WERI-Rb-1 (cell line): ENCODE measurements at regions not wholly inside any gene's neighbourhood (a gene's known extent, or its start where the extent isn't known, plus 50 kb on each side); places are given as distances from the start of the nearest gene placed in this dataset.

Experiments
- DNase-seq: peaks from one replicate; pipeline ENCODE4 v3.0.0-alpha.2; 2020
- H3K27ac ChIP-seq: fragments of 250-450 bp; sonication (Bioruptor Pico); 2 replicates; pipeline ENCODE4 v1.5.1; 2020; ENCODE audit warnings: mild to moderate bottlenecking, moderate library complexity
- H3K27me3 ChIP-seq: fragments of 250-450 bp; sonication (Bioruptor Pico); 2 replicates; pipeline ENCODE4 v1.5.1; 2021; ENCODE audit warnings: mild to moderate bottlenecking, low read depth, moderate library complexity; ENCODE audit not compliant: insufficient read depth, severe bottlenecking
- H3K36me3 ChIP-seq: fragments of 250-450 bp; sonication (Bioruptor Pico); 2 replicates; pipeline ENCODE4 v1.5.1; 2020; ENCODE audit warnings: mild to moderate bottlenecking, moderate library complexity
- H3K4me3 ChIP-seq: 2 replicates; pipeline ENCODE4 v1.5.1; 2011; ENCODE audit warnings: low read depth, mild to moderate bottlenecking, control low read depth, low read length
- H3K9me3 ChIP-seq: fragments of 250-450 bp; sonication (Bioruptor Pico); 2 replicates; pipeline ENCODE4 v1.5.1; 2021; ENCODE audit warnings: mild to moderate bottlenecking, moderate library complexity; ENCODE audit not compliant: severe bottlenecking
- TF ChIP-seq, protein P1 (sequence below): IDR thresholded peaks from 2 replicates; pipeline ENCODE4 v1.5.1; 2011; ENCODE audit warnings: low read depth, mild to moderate bottlenecking, control low read depth, inconsistent platforms, low read length

DNA sequence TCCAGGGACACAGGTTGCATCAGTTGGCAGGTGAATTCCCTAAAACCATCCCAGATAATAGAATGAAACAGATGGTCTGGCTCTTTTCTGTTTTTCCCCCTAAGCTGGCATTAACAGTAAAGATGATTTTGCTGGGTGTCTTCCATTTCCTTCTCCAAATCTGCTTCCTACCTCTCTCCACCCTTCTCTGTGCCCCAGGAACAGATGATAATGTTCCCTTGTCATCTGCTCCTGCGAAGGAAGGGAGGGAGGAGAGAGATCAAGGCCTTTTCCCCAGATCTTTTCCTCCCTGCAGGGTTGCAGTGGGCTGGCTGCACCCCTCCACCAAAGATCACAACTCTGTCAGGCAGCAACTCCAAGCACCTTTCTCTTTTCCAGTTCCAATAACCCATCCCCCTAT is 156.5 kb upstream of the PRDM1 start:
- DNase-seq, result peak; percentile 37
- TF ChIP-seq, protein P1, sequence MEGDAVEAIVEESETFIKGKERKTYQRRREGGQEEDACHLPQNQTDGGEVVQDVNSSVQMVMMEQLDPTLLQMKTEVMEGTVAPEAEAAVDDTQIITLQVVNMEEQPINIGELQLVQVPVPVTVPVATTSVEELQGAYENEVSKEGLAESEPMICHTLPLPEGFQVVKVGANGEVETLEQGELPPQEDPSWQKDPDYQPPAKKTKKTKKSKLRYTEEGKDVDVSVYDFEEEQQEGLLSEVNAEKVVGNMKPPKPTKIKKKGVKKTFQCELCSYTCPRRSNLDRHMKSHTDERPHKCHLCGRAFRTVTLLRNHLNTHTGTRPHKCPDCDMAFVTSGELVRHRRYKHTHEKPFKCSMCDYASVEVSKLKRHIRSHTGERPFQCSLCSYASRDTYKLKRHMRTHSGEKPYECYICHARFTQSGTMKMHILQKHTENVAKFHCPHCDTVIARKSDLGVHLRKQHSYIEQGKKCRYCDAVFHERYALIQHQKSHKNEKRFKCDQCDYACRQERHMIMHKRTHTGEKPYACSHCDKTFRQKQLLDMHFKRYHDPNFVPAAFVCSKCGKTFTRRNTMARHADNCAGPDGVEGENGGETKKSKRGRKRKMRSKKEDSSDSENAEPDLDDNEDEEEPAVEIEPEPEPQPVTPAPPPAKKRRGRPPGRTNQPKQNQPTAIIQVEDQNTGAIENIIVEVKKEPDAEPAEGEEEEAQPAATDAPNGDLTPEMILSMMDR, result no peak
- H3K4me3 ChIP-seq, result no peak overlapping the region
- H3K36me3 ChIP-seq, result no peaks in the 10 kb centered on the region
- no peaks in the 10 kb centered on the region for H3K27me3 ChIP-seq
- peaks cover 4% of the 10 kb centered on the region for H3K9me3 ChIP-seq
- peak overlapping the region; percentile 47 for H3K27ac ChIP-seq

DNA sequence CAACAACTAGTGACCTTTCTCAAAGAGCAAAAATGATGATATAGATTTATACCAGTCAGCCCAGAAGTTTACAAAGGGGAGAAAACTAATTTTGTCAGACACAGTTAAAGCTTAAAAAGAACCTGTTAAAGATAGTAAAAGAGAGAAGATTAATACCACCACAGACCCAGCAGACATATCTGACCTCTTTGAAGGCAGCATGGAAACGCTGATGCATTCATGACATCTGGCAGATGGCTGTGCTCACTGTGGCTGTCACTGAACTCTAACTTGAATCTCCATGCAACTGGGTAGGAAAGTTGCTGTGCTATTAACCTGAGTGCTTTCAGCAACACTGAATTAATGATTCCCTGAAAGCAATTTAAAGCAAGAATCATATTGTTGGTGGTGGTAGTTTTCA is 159.8 kb upstream of the PRDM1 start:
- no peaks in the 10 kb centered on the region for H3K27me3 ChIP-seq
- TF ChIP-seq, protein P1, result no peak
- no peak for DNase-seq
- no peaks in the 10 kb centered on the region for H3K9me3 ChIP-seq
- no peaks in the 10 kb centered on the region for H3K36me3 ChIP-seq
- no peak overlapping the region for H3K27ac ChIP-seq
- no peak overlapping the region for H3K4me3 ChIP-seq

DNA sequence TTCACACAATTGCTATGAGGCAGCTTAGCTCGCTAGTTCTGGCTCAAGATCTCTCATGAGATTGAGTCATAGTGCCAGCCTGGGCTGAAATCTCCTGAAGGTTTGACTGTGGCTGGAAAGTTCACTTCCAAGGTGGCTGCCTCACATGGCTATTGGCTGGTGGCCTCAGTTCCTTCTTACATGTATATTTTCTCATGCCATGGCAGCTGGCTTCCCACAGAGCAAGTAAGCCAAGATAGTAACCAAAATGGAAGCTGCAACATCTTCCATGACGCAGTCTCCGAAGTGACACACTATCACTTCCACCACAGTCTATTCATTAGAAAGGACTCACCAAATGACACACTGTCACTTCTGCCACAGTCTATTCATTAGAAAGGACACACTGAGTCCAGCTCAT is 160.4 kb upstream of the PRDM1 start:
- Histone ChIP-seq H3K27ac (no peak overlapping the region), H3K36me3 (no peaks in the 10 kb centered on the region), H3K9me3 (no peaks in the 10 kb centered on the region), H3K27me3 (no peaks in the 10 kb centered on the region), H3K4me3 (no peak overlapping the region)
- TF ChIP-seq, protein P1, result no peak
- DNase-seq, result no peak

DNA sequence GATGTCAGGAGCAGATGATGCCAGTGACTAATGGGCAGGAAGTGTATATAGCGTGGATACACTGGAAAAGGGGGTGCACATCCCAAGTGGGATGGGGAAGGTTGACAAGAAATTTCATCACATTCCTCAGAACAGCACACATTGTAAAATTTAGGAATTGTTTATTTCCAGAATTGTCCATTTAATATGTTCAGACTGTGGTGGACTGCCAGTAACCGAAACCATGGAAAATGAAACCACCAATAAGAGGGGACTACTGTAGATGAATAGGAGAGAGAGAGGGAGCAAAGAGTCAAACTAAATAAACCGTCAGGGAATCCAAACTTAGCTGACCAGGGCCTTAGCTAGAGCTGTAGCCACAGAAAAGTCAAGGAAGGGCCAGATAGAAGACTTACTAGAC is 164.4 kb upstream of the PRDM1 start:
- H3K36me3 ChIP-seq, result no peaks in the 10 kb centered on the region
- TF ChIP-seq, protein P1, result no peak
- H3K27me3 ChIP-seq, result no peaks in the 10 kb centered on the region
- no peak overlapping the region for H3K4me3 ChIP-seq
- no peaks in the 10 kb centered on the region for H3K9me3 ChIP-seq
- DNase-seq, result no peak
- no peak overlapping the region for H3K27ac ChIP-seq

DNA sequence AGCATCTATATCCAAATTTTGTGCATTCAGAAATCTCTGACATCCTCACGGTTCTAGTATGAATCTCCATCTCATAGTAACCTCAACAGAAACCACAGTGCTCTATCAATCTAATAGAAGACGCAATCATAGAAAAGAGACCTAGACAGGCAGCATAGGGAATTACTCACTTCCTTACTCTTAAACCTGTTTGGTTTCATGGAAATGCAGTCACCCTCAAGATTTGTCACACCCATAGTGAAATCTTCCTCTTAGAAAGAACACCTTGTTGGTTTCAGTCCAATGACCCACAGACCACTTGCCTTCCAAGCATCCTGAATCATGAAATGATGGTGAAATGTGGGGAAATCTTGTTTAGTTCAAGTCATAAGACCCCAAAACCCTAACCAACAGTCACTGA is 166.1 kb upstream of the PRDM1 start:
- TF ChIP-seq, protein P1, result no peak
- no peaks in the 10 kb centered on the region for H3K27me3 ChIP-seq
- no peak overlapping the region for H3K27ac ChIP-seq
- no peaks in the 10 kb centered on the region for H3K9me3 ChIP-seq
- no peaks in the 10 kb centered on the region for H3K36me3 ChIP-seq
- DNase-seq, result no peak
- no peak overlapping the region for H3K4me3 ChIP-seq

DNA sequence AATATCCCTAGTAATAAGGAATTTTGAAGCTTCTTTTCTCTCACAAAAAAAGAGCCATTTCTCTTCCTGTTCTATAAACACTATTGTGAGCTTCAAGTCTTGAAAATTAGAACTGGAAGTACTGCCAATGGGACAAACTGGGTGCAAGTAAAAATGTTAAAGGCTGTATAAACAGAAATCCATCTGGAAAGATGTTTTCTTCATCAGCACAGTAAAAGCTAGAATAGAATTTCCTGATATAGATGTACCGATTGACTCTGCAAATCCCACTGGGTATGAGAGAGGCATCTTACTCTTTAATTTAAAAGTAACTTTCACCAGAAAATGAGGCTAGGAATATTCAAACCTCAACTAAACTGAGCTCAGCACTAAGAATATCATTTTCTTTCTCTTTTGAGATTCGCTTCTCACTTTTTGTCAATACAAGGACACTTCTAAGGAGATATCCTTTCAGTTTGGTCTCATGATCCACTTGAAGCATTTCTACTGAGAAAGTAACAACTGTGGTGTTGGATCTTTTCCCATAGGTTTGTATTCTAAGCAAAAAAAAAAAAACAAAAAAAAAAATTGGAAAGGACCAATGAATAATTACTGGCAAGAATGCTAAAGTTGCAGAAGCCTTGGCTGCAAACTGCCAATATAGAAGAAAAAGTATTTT is 169.0 kb upstream of the PRDM1 start:
- TF ChIP-seq, protein P1, result no peak
- H3K27ac ChIP-seq, result no peak overlapping the region
- no peak overlapping the region for H3K4me3 ChIP-seq
- H3K36me3 ChIP-seq, result no peaks in the 10 kb centered on the region
- DNase-seq, result no peak
- H3K27me3 ChIP-seq, result no peaks in the 10 kb centered on the region
- no peaks in the 10 kb centered on the region for H3K9me3 ChIP-seq
